A673 (cell line): ENCODE measurements at regions not wholly inside any gene's neighbourhood (a gene's known extent, or its start where the extent isn't known, plus 50 kb on each side); places are given as distances from the start of the nearest gene placed in this dataset.
A peak's percentile ranks its signal among the peaks of the same experiment; 100 is the strongest.

ENCODE experiments used
- BruUV-seq: library from RNA; stranded (reverse); fragments of 400-500 nt; replicated peaks from 2 replicates; lab custom pipeline; 2021; lab: Mats Ljungman, UMichigan
- CTCF ChIA-PET: fragments of 300-600 bp; sonication (Branson Sonifier 250); formaldehyde crosslinking; loops from one replicate; lab custom pipeline; 2022; ENCODE audit warnings: antibody characterized with exemption; lab: Charles Lee
- POLR2A ChIA-PET: fragments of 300-600 bp; sonication (Branson Sonifier 250); formaldehyde crosslinking; loops from one replicate; lab custom pipeline; 2022; ENCODE audit warnings: antibody characterized with exemption; ENCODE audit not compliant: low non-redundant PET; lab: Charles Lee
- DNase-seq: peaks from one replicate; pipeline ENCODE4 v3.0.0-alpha.2; 2015; ENCODE audit warnings: low spot score
- H3K27ac ChIP-seq: fragments of 200-600 bp; sonication (generic); 2 replicates; pipeline ENCODE4 v1.5.1; 2016; ENCODE audit warnings: mixed run types, low read depth, mild to moderate bottlenecking, mixed read lengths, antibody characterized with exemption, low read length; ENCODE audit not compliant: poor library complexity, severe bottlenecking
- H3K27me3 ChIP-seq: fragments of 200-600 bp; sonication (generic); replicated peaks from 2 replicates; pipeline ENCODE4 v1.6.1; 2017; ENCODE audit warnings: mixed run types, low read depth, mild to moderate bottlenecking, mixed read lengths, antibody characterized with exemption, low read length; ENCODE audit not compliant: insufficient read depth, poor library complexity
- H3K36me3 ChIP-seq: fragments of 200-600 bp; sonication (generic); 2 replicates; pipeline ENCODE4 v1.6.1; 2016; ENCODE audit warnings: mixed run types, mild to moderate bottlenecking, mixed read lengths, antibody characterized with exemption, low read length; ENCODE audit not compliant: insufficient read depth, poor library complexity, severe bottlenecking
- H3K4me1 ChIP-seq: fragments of 200-600 bp; sonication (generic); 2 replicates; pipeline ENCODE4 v1.6.1; 2017; ENCODE audit warnings: mixed run types, mild to moderate bottlenecking, mixed read lengths, antibody characterized with exemption, low read length; ENCODE audit not compliant: insufficient read depth, poor library complexity, severe bottlenecking
- H3K4me3 ChIP-seq: fragments of 200-600 bp; sonication (generic); 2 replicates; pipeline ENCODE4 v1.5.1; 2016; ENCODE audit warnings: low read depth, mixed run types, mild to moderate bottlenecking, mixed read lengths, low read length; ENCODE audit not compliant: poor library complexity, severe bottlenecking
- H3K9me3 ChIP-seq: fragments of 200-600 bp; sonication (generic); 2 replicates; pipeline ENCODE4 v1.6.1; 2016; ENCODE audit warnings: mixed run types, low read depth, mild to moderate bottlenecking, mixed read lengths, antibody characterized with exemption, low read length; ENCODE audit not compliant: poor library complexity, severe bottlenecking
- CTCF ChIP-seq: fragments of 300-800, 200-600 bp; sonication (generic); conservative IDR thresholded peaks from 2 replicates; pipeline ENCODE4 v1.5.1; 2017; ENCODE audit warnings: low read depth, mild to moderate bottlenecking, antibody characterized with exemption, low read length, moderate library complexity, mixed read lengths
- EZH2 ChIP-seq: fragments of 200-600 bp; sonication (generic); IDR thresholded peaks from 2 replicates; pipeline ENCODE4 v1.6.1; 2017; ENCODE audit warnings: borderline replicate concordance, low read depth, mild to moderate bottlenecking, mixed read lengths, antibody characterized with exemption, low read length; ENCODE audit not compliant: poor library complexity, severe bottlenecking
- intact Hi-C: fragments of 100-400 bp; cut with micrococcal nuclease; formaldehyde crosslinking; loops from one replicate; pipeline ENCODE4 v1.10.0; 2022; ENCODE audit not compliant: unreplicated experiment

- POLR2A ChIA-PET: no interaction called here
- CTCF ChIA-PET: no interaction called here
- BruUV-seq: no TSS peak
- no peaks in the 10 kb centered on the region for H3K4me1 ChIP-seq
- intact Hi-C loops: no loop called here
- H3K27ac ChIP-seq: no peak overlapping the region
- no peak for TF ChIP-seq EZH2
- TF ChIP-seq CTCF: no peak
- no peaks in the 10 kb centered on the region for H3K36me3 ChIP-seq
- no peak overlapping the region for H3K4me3 ChIP-seq
- no peaks in the 10 kb centered on the region for H3K9me3 ChIP-seq
- no peak for DNase-seq
- no peaks in the 10 kb centered on the region for H3K27me3 ChIP-seq
These were observed 563.5 kb downstream of the TAF11L14 start for GRCh38 chr5:18197734-18198133.

GRCh38 chr5:18202164-18202563, 567.9 kb downstream of the TAF11L14 start:
- intact Hi-C loops: no loop called here
- no peak overlapping the region for H3K4me3 ChIP-seq
- no peaks in the 10 kb centered on the region for H3K9me3 ChIP-seq
- CTCF ChIA-PET: no interaction called here
- no peak overlapping the region for H3K27ac ChIP-seq
- peak; percentile 13 for DNase-seq
- POLR2A ChIA-PET: no interaction called here
- TF ChIP-seq CTCF: no peak
- TF ChIP-seq EZH2: no peak
- H3K4me1 ChIP-seq: no peaks in the 10 kb centered on the region
- no TSS peak for BruUV-seq
- no peaks in the 10 kb centered on the region for H3K27me3 ChIP-seq
- no peaks in the 10 kb centered on the region for H3K36me3 ChIP-seq

GRCh38 chr5:18203296-18203695, 569.0 kb downstream of the TAF11L14 start:
- H3K4me1 ChIP-seq: no peaks in the 10 kb centered on the region
- H3K27me3 ChIP-seq: no peaks in the 10 kb centered on the region
- no peaks in the 10 kb centered on the region for H3K9me3 ChIP-seq
- no peak overlapping the region for H3K4me3 ChIP-seq
- BruUV-seq: no TSS peak
- H3K27ac ChIP-seq: no peak overlapping the region
- H3K36me3 ChIP-seq: no peaks in the 10 kb centered on the region
- DNase-seq: no peak
- no peak for TF ChIP-seq EZH2
- TF ChIP-seq CTCF: no peak
- intact Hi-C loops: no loop called here
- CTCF ChIA-PET: no interaction called here
- POLR2A ChIA-PET: no interaction called here
